Activated naive CD4-positive, alpha-beta T cell (primary cell): ENCODE measurements at regions not wholly inside any gene's neighbourhood (a gene's known extent, or its start where the extent isn't known, plus 50 kb on each side); places are given as distances from the start of the nearest gene placed in this dataset.

ENCODE experiments used
- DNase-seq, 4 experiments: peaks; one replicate each; lab custom pipeline; 2025; lab: John Stamatoyannopoulos, UW

GRCh38 chr13:22428188-22428828 is 752.5 kb upstream of the SGCG start:
- no peak for DNase-seq

DNA sequence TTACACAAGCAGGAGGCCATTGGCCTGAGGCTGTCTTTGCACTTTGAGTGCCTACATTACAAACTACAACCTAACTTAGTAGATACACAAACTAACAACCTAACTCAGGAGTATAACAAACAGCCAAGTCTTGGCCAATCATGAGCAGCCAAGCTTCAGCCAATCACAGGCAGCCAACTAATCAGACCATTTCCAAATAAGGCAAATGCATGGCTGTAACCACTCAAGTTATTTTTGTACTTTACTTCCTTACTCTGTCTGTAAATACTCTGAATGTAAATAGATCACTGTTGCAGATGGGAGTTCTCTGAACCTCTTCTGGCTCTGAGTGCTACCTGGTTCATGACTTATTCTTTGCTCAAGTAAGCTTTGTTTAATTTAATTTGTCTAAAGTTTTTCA is 748.1 kb upstream of the SGCG start:
- DNase-seq: no peak

DNA sequence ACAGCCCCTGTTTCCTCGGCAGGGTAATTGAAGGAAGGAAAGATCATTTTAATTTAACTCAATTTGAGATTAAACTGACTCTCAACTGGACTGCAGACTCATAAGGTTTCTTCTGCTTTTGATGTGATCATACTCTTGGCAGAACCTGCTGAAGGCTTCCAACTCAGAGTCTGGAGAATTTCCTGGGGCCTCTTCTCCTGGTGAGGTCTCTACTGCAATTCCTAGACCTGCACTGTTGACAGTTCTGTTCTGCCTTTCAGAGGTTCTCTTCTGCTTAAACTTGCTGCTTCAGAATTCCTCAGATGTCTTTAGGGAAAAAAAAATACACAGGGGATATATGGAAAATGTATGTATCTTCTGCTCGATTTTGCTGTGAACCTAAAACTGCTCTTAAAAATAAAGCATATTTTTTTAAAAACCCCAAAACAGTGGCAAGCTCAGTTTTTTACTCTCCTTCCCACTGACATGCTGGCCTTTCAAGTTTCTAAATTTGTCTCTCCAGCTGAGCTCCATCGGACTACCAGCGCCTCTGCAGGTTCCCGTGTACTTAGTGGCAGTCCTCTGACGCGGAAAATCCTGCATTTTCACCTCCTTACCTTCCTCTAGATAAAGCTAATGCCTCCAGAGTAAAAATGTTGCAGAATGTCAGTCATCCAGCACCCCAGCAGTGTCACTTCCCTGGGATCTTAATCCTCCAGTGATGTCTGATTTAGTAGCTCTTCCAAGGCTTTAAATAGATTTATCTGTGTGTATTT is 733.5 kb upstream of the SGCG start:
- DNase-seq: no peak

DNA sequence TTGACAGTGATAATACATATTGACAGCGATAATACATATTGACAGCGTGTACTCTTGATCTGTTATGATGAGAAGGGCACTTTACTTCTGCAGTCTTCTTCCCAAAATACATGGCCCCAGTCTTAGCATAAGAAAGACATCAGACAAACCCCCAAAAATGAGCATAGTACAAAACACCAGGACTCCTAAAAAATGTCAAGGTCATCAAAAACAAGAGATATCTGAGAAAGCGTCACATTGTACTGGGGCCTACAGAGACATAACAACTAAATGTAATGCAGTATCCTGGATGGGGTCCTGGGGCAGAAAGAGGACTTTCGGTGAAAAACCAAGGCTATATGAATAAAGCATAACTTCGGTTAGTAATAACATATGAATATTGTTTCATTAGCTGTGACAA is 731.5 kb upstream of the SGCG start:
- DNase-seq: no peak

DNA sequence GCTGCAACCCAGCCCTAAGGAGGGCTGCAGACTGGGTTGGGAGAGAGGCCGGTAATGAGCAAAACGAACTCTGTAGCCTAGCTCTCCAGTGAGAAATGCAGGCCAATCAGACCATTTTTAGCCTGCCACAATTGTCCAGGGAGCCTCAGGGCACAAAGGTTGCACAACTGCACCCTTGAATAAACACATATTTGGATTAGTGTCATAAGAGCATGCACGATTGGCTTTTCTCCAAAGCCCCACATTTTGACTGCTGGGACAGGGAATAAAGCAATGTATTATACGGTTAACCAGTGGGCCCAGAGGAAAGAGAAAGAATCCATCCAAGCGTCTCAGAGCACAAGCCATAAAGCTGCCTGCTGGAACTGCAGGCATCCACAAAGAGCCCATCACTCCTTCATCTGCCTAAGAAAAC is 729.4 kb upstream of the SGCG start:
- DNase-seq: no peak

- DNase-seq: no peak
Observed at GRCh38 chr13:22454586-22454985, 726.2 kb upstream of the SGCG start.

- no peak for DNase-seq
Observed at GRCh38 chr13:22455036-22455435, 725.7 kb upstream of the SGCG start.

GRCh38 chr13:22461854-22462490 is 718.8 kb upstream of the SGCG start:
- no peak for DNase-seq

- DNase-seq: no peak
Observed at GRCh38 chr13:22463089-22463488, 717.7 kb upstream of the SGCG start.

DNA sequence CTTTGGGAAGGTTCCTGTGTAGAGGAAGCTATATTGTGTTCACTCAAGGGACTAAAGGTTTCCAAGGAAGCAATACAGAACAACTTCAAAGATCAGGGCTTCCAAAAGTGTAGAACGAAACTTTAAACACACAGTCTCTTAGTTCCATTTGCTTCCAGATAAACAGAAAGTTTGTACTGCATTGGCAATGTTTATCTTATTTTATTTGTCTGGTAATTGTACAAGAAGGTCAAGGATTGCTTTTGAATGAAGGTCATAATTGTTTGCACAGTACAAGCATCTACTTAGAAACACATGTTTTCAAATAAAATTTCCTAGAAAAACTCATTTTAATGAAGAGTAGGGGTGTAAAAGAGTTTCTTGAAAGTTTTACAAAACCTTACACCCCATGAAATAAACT is 712.7 kb upstream of the SGCG start:
- no peak for DNase-seq

- no peak for DNase-seq
Observed at GRCh38 chr13:22468824-22469223, 712.0 kb upstream of the SGCG start.

DNA sequence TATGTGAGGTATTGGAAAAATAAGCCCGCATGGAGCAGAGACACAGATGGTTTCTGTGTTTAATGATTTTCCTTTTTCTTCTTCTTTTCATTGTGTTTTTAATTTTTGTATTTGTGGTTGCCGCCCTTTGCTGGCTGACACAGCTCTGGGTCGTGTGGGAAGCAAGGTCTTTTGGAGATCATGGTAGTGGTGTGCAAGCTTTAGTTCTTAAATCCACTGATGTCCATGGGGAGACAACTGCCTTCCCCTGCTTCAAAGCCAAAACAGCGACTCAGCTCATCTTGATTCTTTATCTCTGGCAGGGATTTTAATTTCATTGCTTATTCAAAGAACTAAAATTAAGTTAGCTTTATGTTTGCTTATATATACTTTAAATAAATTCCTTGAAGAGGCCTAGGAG is 711.3 kb upstream of the SGCG start:
- DNase-seq: no peak

DNA sequence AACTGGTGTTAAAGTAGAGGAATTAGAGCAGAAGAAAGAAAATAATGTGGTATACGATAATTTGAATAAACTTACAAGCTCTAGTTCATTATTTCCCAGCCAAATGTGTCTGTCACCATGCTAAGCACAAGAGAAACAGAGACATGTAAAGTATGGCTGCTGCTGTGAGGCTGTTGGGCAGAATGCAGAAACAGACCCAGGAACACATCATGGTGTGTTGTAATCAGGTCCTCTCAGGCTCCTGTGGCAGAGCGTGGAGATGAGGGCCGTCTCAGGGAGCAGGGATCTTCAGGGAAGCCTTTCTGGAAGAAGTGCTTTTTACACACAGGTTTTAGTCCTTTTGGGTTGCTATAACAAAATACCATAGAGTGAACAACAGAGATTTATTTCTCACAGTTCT is 710.7 kb upstream of the SGCG start:
- no peak for DNase-seq

DNA sequence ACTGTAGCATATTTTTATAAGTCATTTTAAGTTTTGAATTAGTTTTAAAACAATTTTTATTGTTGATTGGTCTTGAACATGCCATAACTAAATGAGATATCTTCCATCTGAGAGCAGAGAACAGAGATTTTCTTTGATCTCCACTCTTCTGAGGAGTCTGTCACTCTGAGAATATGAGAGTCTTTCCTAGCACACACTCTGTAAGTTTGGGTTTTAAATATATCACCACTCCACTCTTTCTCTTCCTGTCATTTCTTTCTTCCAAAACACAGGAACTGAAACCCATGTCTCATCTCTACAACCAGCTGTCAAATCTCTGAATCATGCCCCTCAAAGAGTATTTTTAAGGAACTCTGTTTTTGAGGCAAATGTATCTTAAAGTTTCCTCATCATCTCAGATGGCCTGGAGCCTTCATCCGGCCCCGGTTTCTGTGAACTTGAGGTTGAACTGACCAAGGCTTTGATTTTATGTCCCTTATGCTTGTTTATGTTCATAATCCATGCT is 698.2 kb upstream of the SGCG start:
- no peak for DNase-seq

GRCh38 chr13:22483276-22483675 is 697.5 kb upstream of the SGCG start:
- no peak for DNase-seq

- no peak for DNase-seq
Observed at GRCh38 chr13:22486490-22486889, 694.3 kb upstream of the SGCG start.

- DNase-seq: no peak
Observed at GRCh38 chr13:22487932-22488331, 692.8 kb upstream of the SGCG start.

- no peak for DNase-seq
Observed at GRCh38 chr13:22489771-22490170, 691.0 kb upstream of the SGCG start.

- no peak for DNase-seq
Observed at GRCh38 chr13:22495819-22496218, 685.0 kb upstream of the SGCG start.

- no peak for DNase-seq
Observed at GRCh38 chr13:22496803-22497508, 683.8 kb upstream of the SGCG start.

GRCh38 chr13:22497991-22498780 is 682.6 kb upstream of the SGCG start:
- DNase-seq: no peak

- no peak for DNase-seq
Observed at GRCh38 chr13:22499919-22500318, 680.9 kb upstream of the SGCG start.
